Neutrophil (primary cell): ENCODE measurements at regions not wholly inside any gene's neighbourhood (a gene's known extent, or its start where the extent isn't known, plus 50 kb on each side); places are given as distances from the start of the nearest gene placed in this dataset.
"Not testable (repeated sequence)": the region's sequence is repeated elsewhere in the genome, so short reads cannot be mapped to it uniquely, and the experiment has no call there.

Experiments used
- H3K27ac ChIP-seq: fragments of 200-600 bp; sonication (generic); 2 replicates; pipeline ENCODE4 v1.5.1; 2016; ENCODE audit warnings: mild to moderate bottlenecking, moderate library complexity
- H3K27me3 ChIP-seq: fragments of 200-600 bp; sonication (generic); 2 replicates; pipeline ENCODE4 v1.6.0; 2016; ENCODE audit warnings: mild to moderate bottlenecking
- H3K36me3 ChIP-seq: fragments of 200-600 bp; sonication (generic); 2 replicates; pipeline ENCODE4 v1.5.1; 2017
- H3K4me1 ChIP-seq, 2 experiments: fragments of 200-600 bp in 1 of 2; sonication (generic) in 1 of 2; 1 replicate in 1 of 2; 2 replicates in 1 of 2; pipeline versions ENCODE4 v1.5.1 to v1.6.1; 2013 to 2016; ENCODE audit warnings: low read depth in 1 of 2, low read length in 1 of 2, mild to moderate bottlenecking in 1 of 2, moderate library complexity in 1 of 2; ENCODE audit not compliant: control insufficient read depth in 1 of 2, insufficient read depth in 1 of 2
- H3K4me3 ChIP-seq, 2 experiments: fragments of 200-600 bp in 1 of 2; sonication (generic) in 1 of 2; 1 replicate in 1 of 2; 2 replicates in 1 of 2; pipeline ENCODE4 v1.5.1; 2013 to 2016; ENCODE audit warnings: low read depth in 1 of 2, low read length in 1 of 2, mild to moderate bottlenecking in 1 of 2, moderate library complexity in 1 of 2
- H3K9me3 ChIP-seq: fragments of 200-600 bp; sonication (generic); 2 replicates; pipeline ENCODE4 v1.5.1; 2016
- CTCF ChIP-seq: fragments of 200-600 bp; sonication (generic); IDR thresholded peaks from 2 replicates; pipeline ENCODE4 v1.5.1; 2016; ENCODE audit warnings: antibody characterized with exemption

GRCh38 chr10:71093531-71093930 lies 118.8 kb upstream of the UNC5B start:
- Histone ChIP-seq H3K27ac (no peak overlapping the region), H3K4me1 (no peaks in the 10 kb centered on the region), H3K9me3 (no peaks in the 10 kb centered on the region), H3K4me3 (no peak overlapping the region), H3K27me3 (peaks cover 16% of the 10 kb centered on the region), H3K36me3 (no peaks in the 10 kb centered on the region)
- TF ChIP-seq CTCF = no peak

GRCh38 chr10:71094712-71095390 lies 117.5 kb upstream of the UNC5B start:
- Histone ChIP-seq H3K4me1 (no peaks in the 10 kb centered on the region), H3K27me3 (peaks cover 27% of the 10 kb centered on the region), H3K4me3 (no peak overlapping the region), H3K36me3 (no peaks in the 10 kb centered on the region), H3K27ac (no peak overlapping the region), H3K9me3 (no peaks in the 10 kb centered on the region)
- no peak for TF ChIP-seq CTCF

GRCh38 chr10:71099731-71100361 lies 112.5 kb upstream of the UNC5B start:
- Histone ChIP-seq H3K27ac (no peak overlapping the region), H3K4me1 (no peaks in the 10 kb centered on the region), H3K4me3 (no peak overlapping the region), H3K36me3 (no peaks in the 10 kb centered on the region), H3K9me3 (no peaks in the 10 kb centered on the region), H3K27me3 (peaks cover 42% of the 10 kb centered on the region)
- no peak for TF ChIP-seq CTCF

- no peak for TF ChIP-seq CTCF
- H3K27ac ChIP-seq = no peak overlapping the region
- H3K36me3 ChIP-seq = no peaks in the 10 kb centered on the region
- H3K9me3 ChIP-seq = no peaks in the 10 kb centered on the region
- H3K4me3 ChIP-seq = no peak overlapping the region
- H3K4me1 ChIP-seq = peaks cover 24 to 31% of the 10 kb centered on the region in 2 experiments
- peaks cover 23% of the 10 kb centered on the region for H3K27me3 ChIP-seq
Measured at GRCh38 chr10:71103961-71104360, 108.4 kb upstream of the UNC5B start.

GRCh38 chr10:71106151-71106550 lies 106.2 kb upstream of the UNC5B start:
- H3K27me3 ChIP-seq, H3K36me3 ChIP-seq, H3K4me3 ChIP-seq, H3K27ac ChIP-seq, H3K9me3 ChIP-seq: not testable (repeated sequence)
- peaks cover 24 to 31% of the 10 kb centered on the region in 2 experiments for H3K4me1 ChIP-seq

GRCh38 chr10:71107117-71107516 lies 105.3 kb upstream of the UNC5B start:
- H3K27ac ChIP-seq, H3K36me3 ChIP-seq, H3K27me3 ChIP-seq, H3K9me3 ChIP-seq, H3K4me3 ChIP-seq: not testable (repeated sequence)
- peaks cover 24 to 31% of the 10 kb centered on the region in 2 experiments for H3K4me1 ChIP-seq

GRCh38 chr10:71108042-71108441 lies 104.3 kb upstream of the UNC5B start:
- H3K9me3 ChIP-seq, H3K36me3 ChIP-seq, H3K27me3 ChIP-seq, H3K27ac ChIP-seq, H3K4me3 ChIP-seq: not testable (repeated sequence)
- H3K4me1 ChIP-seq = peaks cover 24 to 31% of the 10 kb centered on the region in 2 experiments
